ENCODE measurements at regions not wholly inside any gene's neighbourhood (a gene's known extent, or its start where the extent isn't known, plus 50 kb on each side); places are given as distances from the start of the nearest gene placed in this dataset.
A peak's percentile ranks its signal among the peaks of the same experiment; 100 is the strongest.
"Not testable (repeated sequence)": the region's sequence is repeated elsewhere in the genome, so short reads cannot be mapped to it uniquely, and the experiment has no call there.

DNA sequence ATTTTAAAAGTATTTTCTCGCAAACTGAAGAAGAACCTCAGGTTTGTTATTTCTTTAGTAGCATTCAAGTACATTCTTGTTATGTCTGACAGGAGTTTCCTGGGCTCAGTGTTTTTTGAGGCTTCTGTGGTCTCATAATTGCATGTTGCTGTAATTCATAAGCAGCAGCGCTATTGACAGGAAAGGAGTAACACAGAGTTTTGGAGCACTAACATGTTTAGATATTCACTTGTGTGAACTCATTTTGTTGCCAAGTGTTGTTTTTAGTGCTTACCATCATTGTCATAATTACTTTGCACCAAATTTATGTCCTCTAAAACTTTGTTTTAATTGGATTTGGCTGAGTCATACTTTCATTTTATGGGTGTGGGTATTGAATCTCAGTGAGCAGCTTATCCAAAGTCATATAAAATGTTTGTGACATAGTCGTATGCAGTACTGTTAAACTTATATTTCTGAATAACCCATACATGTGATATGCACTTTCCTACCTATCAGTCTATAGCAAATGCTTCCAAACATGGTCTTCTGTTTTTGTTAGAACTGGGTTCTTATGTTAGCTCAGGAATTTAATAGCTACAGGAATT is 358.7 kb upstream of the CTSO start:
- peak; percentile 3 for DNase-seq (ENCODE audit: low spot score)

DNA sequence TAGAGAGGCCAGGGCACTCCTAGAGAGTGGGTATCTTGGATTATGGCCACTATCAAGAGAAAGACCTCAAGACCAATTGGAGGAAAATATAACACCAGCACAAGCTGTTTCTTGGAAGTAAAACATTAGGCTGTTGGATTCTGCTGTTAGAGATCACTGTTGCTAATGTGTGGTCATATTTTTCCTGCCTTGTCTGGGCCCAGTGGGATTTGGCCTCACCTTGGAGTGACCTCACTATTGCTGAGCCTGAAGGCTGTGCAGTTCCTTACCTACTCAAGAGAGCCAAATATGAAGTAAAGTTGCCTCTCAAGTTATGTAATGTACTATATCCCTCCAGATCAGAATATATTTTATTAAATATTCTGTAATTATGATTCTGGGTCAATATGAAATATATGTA is 355.4 kb upstream of the CTSO start:
- no peak for DNase-seq (ENCODE audit: low spot score)

- no peak for DNase-seq (ENCODE audit: low spot score)
These were observed 350.0 kb upstream of the CTSO start for GRCh38 chr4:156303708-156304107.

GRCh38 chr4:156298230-156298629 is 344.6 kb upstream of the CTSO start:
- no peak for DNase-seq (ENCODE audit: low spot score)

GRCh38 chr4:156295676-156296195 is 342.1 kb upstream of the CTSO start:
- no peak for DNase-seq (ENCODE audit: low spot score)

DNA sequence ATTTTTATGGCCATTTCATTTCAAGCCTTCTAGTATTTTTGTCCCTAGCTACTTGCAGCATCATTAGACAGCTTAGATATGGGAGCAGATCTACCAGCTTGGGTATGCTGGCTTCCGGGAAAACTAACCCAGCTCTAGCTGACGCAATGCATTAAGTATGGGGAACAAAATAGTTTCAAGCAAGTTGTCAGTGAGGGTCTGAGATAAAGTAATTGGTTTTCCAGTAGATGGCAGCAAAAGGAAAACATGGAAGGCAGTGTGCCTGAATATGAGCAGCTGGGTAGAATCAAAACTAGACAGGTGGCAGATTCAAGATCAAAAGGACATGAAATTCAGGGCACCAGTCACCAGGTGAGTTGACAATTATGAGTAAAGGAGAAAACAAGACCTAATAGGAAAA is 340.9 kb upstream of the CTSO start:
- peak; percentile 55 for DNase-seq (ENCODE audit: low spot score)

DNA sequence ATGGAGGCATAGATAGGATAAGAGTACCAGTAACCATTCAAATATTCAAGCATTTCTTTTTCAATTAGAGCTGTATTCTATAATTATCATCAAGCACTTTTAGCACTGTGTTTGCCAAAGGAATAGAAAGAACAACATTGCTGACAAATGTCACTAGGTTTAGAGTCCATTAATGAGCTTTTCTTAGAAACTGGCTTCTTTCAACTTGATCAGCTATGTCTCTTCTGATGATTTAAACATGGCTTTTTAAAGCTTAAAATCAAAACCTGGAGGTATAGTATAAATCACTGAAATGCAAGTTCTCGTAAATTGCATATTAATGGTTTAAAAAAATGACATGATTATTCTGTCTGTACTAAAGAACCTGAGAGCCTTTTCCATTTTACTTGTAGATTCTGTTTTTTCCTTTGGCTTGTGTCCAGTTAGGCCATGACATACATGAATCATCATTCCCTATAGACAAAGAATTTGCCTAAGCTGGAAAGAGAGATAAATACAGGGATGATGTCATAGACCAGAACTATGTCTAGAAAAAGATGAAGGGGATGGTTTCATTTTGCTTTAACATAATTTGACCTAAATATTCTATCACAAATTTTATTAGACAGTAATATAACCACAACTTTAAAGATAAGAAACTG is 340.1 kb upstream of the CTSO start:
- no peak for DNase-seq (ENCODE audit: low spot score)

DNA sequence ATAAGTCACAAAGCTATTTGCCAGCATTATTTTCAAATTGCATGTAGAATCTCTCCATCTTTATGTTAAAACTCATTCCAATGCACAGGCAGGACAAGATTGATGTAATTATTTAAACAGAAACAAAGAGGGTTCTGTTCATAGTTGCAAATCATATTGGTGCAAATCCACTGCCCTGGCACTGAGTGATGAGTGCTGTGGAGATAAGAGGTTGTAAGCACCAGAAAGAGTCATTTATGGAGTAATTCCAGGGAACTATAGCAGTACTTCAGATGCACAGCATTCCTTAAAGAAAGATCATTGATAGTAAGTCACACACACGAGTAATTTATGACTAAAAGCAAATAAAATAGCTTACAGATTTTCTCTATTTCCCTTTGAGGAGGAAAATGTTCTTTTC is 337.7 kb upstream of the CTSO start:
- no peak for DNase-seq (ENCODE audit: low spot score)

DNA sequence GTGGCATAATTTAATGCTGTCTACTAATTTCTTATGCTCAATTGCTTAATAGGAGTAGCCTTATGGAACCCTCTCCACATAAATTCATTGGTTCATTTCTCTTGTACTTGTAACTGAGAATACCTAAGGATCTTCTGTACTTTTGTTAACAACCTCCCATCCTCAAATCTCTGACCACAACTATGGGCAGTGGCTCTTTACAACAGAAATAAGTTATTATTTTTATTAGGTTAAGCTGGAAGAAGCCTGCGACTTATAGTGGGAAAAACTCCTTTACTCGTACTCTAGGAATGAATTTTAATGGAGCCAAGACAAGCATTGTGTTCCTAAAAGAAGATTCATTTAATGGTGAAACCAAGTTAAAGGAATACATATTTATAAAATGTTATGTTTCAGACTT is 337.1 kb upstream of the CTSO start:
- no peak for DNase-seq (ENCODE audit: low spot score)

DNA sequence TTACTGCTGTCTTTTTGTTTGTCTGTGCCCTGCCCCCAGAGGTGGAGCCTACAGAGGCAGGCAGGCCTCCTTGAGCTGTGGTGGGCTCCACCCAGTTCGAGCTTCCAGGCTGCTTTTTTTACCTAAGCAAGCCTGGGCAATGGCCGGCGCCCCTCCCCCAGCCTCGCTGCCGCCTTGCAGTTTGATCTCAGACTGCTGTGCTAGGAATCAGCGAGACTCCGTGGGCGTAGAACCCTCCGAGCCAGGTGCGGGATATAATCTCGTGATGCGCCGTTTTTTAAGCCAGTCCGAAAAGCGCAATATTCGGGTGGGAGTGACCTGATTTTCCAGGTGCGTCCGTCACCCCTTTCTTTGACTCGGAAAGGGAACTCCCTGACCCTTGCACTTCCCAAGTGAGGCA is 336.4 kb upstream of the CTSO start:
- DNase-seq (ENCODE audit: low spot score) = not testable (repeated sequence)

- DNase-seq (ENCODE audit: low spot score) = no peak
These were observed 327.0 kb upstream of the CTSO start for GRCh38 chr4:156280686-156281085.

DNA sequence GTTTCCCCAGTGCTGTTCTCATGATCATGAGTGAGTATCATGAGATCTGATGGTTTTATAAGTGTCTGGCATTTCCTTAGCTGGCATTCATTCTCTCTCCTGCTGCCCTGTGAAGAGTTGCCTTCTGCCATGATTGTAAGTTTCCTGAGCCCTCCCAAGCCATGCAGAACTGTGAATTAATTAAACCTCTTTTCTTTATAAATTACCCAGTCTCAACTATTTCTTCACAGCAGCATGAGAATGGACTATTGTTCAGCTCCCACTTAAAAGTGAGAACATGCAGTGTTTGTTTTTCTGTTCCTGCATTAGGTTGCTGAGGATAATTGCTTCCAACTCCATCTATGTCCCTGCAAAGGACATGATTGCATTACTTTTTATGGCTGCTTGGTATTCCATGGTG is 311.7 kb upstream of the CTSO start:
- DNase-seq (ENCODE audit: low spot score) = no peak

GRCh38 chr4:156261230-156261629 is 307.6 kb upstream of the CTSO start:
- DNase-seq (ENCODE audit: low spot score) = no peak

DNA sequence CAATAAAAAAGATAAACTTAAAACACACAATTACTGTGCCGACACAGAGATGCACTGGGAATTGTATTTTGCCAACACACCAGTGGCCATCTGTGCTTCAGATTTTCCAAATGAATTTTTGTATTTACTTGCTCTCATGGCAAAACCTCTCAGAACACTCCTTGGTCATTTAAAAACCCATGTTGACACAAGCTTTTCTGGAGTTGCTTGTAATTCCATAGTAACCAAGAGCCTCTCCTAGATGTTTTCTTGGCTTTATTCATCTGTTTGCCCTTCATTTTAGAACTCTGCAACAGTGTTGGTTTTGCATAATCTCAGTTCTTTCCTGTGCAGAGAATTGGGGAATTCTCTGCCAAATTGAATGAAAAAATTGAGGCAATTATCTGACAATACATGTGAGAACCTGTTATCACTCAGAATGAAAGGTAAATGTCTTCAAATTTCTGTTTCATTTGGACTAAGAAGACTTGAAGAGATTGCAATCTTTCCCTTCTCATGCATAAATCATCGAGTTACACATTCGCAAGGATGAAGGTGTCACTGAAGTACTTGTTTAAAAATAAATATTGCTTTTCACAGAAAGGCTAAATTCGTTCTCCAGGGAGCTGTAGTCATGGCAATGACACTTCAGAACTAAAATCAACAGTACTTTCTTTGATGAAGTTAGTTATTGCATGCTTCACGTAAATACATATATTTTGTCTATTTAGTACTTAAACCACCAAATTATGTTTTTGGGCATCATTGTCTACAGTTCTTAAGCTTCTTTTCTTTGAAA is 301.8 kb upstream of the CTSO start:
- DNase-seq (ENCODE audit: low spot score) = no peak

- no peak for DNase-seq (ENCODE audit: low spot score)
These were observed 298.8 kb upstream of the CTSO start for GRCh38 chr4:156252358-156252921.

- no peak for DNase-seq (ENCODE audit: low spot score)
These were observed 297.9 kb upstream of the CTSO start for GRCh38 chr4:156251373-156252065.

DNA sequence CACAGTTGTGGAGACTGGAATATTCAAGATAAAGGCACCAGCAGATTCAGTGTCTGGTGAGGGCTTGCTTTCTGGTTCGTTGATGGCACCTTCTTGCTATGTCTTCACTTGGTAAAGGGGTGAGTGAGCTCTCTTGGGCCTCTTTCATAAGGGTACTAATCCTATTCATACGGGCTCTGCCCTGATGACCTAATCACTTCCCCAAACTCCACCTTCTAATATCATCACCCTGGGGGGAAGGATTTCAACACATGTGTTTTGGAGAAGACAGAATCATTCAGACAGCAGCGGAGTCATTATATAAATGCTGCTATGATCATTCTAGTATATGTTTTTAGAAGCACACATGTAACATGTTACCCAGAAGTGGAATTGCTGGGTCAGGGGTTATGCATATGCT is 295.3 kb upstream of the CTSO start:
- DNase-seq (ENCODE audit: low spot score) = no peak

DNA sequence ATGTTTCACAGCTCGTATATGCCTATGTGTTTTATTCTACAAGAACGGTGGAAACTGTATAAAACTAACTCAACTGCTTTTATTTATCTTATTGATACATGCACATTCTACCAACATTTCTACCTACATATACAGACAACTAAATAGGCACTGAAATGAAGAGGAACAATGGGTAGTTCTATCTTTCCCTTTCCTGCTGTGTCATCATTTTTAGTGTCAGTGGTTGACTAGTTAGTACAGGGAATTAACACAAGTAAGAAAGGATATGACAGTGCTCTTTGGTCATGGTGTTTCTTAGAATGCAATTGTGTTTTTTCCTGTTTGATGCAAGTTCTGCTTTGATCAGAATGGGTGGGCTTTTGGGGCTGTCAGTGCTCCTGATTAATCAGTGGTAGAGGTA is 293.8 kb upstream of the CTSO start:
- no peak for DNase-seq (ENCODE audit: low spot score)

DNA sequence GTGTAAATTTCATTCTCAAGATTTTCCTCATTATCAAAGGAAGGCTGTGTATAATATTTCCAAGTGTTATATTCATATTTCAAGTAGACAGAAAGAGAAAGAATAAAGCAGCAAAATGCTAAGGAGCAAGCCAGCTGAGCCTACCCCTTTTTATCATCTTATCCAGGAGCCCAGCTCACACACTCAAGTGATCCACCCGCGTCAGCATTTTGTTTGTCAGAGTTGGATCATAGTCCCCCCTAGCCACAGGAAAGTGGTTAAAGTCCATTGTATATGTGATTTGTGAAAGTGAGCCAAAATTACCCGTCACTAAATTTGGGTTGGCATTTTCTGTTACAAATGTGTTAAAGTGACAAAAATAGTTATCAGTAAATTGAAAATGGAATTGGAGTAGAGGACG is 289.3 kb upstream of the CTSO start:
- no peak for DNase-seq (ENCODE audit: low spot score)

DNA sequence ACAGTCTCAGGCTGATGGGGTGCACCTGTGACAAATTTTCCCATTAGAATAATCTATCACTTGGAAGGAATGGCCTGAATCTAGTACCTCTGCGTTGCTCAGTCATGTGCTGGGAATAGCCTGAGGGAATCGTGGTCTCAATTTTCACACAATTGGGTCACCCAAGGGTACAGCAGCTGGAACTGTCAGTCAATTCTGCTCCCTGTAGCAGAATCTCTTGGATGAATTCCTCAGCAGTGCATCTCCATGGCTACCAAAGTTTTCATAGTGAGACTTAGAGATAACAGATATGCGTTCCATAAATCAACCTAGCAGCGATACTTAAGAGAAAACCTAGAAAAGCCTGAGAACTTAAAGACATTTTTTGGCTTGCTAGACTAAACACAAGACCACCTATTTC is 288.7 kb upstream of the CTSO start:
- DNase-seq (ENCODE audit: low spot score) = no peak

DNA sequence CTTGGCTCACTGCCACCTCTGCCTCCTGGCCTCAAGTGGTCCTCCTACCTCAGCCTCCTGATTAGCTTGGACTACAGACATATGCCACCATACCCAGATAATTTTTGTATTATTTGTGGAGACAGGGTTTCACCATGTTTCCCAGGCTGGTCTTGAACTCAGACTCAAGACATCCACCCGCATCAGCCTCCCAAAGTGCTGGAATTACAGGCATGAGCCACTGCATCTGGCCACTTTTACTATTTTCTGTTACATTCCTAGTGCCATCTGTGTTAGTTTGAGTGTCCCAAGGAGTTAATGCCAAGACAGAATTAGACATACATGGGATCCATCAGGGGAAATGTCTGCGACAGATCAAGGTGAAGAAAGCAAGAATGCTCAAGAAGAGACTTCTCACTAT is 288.2 kb upstream of the CTSO start:
- no peak for DNase-seq (ENCODE audit: low spot score)

GRCh38 chr4:156238171-156238570 is 284.5 kb upstream of the CTSO start:
- no peak for DNase-seq (ENCODE audit: low spot score)

Data from LoVo (cell line).